C4-2B (cell line): ENCODE measurements at regions not wholly inside any gene's neighbourhood (a gene's known extent, or its start where the extent isn't known, plus 50 kb on each side); places are given as distances from the start of the nearest gene placed in this dataset.

Source experiments
- H3K27ac ChIP-seq: fragments of 450-650 bp; 2 replicates; pipeline ENCODE4 v1.5.1; 2017
- CTCF ChIP-seq: fragments of 450-650 bp; conservative IDR thresholded peaks from 2 replicates; pipeline ENCODE4 v1.5.1; 2017; ENCODE audit warnings: mild to moderate bottlenecking
- ZFX ChIP-seq: fragments of 450-650 bp; IDR thresholded peaks from 2 replicates; pipeline ENCODE4 v1.6.1; 2017

- no peak for TF ChIP-seq CTCF
- TF ChIP-seq ZFX, result no peak
- H3K27ac ChIP-seq, result no peak overlapping the region
Measured at GRCh38 chr1:90781534-90781933, 64.4 kb upstream of the BARHL2 start.

- TF ChIP-seq CTCF (no peak), ZFX (no peak)
- H3K27ac ChIP-seq, result no peak overlapping the region
Measured at GRCh38 chr1:90780981-90781380, 63.9 kb upstream of the BARHL2 start.

GRCh38 chr1:90779573-90779972 is 62.5 kb upstream of the BARHL2 start:
- H3K27ac ChIP-seq, result no peak overlapping the region
- TF ChIP-seq ZFX, result no peak
- TF ChIP-seq CTCF, result no peak

GRCh38 chr1:90778486-90778885 is 61.4 kb upstream of the BARHL2 start:
- no peak overlapping the region for H3K27ac ChIP-seq
- no peak for TF ChIP-seq ZFX
- TF ChIP-seq CTCF, result no peak

- H3K27ac ChIP-seq, result no peak overlapping the region
- no peak for TF ChIP-seq ZFX
- TF ChIP-seq CTCF, result no peak
Measured at GRCh38 chr1:90773812-90774211, 56.7 kb upstream of the BARHL2 start.

GRCh38 chr1:90768826-90769225 is 51.7 kb upstream of the BARHL2 start:
- TF ChIP-seq ZFX, result no peak
- TF ChIP-seq CTCF, result no peak
- no peak overlapping the region for H3K27ac ChIP-seq

GRCh38 chr1:90768098-90768497 is 51.0 kb upstream of the BARHL2 start:
- no peak overlapping the region for H3K27ac ChIP-seq
- TF ChIP-seq ZFX (no peak), CTCF (no peak)
